PC-3 (cell line): ENCODE measurements at regions not wholly inside any gene's neighbourhood (a gene's known extent, or its start where the extent isn't known, plus 50 kb on each side); places are given as distances from the start of the nearest gene placed in this dataset.

ENCODE experiments used
- CTCF ChIP-seq: fragments of 300-600 bp; sonication (generic); conservative IDR thresholded peaks from 2 replicates; pipeline ENCODE4 v1.5.1; 2017; ENCODE audit warnings: antibody characterized with exemption, low read depth, mild to moderate bottlenecking, low read length
- EZH2 ChIP-seq: fragments of 300-600 bp; sonication (generic); IDR thresholded peaks from one replicate; pipeline ENCODE4 v1.6.1; 2017; ENCODE audit warnings: antibody characterized with exemption, mild to moderate bottlenecking, low read length; ENCODE audit not compliant: unreplicated experiment
- EZH2phosphoT487 ChIP-seq: fragments of 300-600 bp; sonication (generic); IDR thresholded peaks from 2 replicates; pipeline ENCODE4 v1.6.1; 2018; ENCODE audit warnings: mild to moderate bottlenecking, antibody characterized with exemption, low read length, borderline replicate concordance

GRCh38 chr15:29567336-29567735 lies 254.9 kb downstream of the TJP1 start:
- no peak for TF ChIP-seq CTCF
- TF ChIP-seq EZH2 = no peak
- TF ChIP-seq EZH2phosphoT487 = no peak
